HG03045 (cell line): ENCODE measurements at regions not wholly inside any gene's neighbourhood (a gene's known extent, or its start where the extent isn't known, plus 50 kb on each side); places are given as distances from the start of the nearest gene placed in this dataset.

Experiments
- ATAC-seq: cut with Tn5 transposase; IDR thresholded peaks from one replicate; pipeline ENCODE4 v1.9.1; 2021; ENCODE audit warnings: mild to moderate bottlenecking, moderate library complexity; ENCODE audit not compliant: unreplicated experiment

- ATAC-seq = no peak
Measured at GRCh38 chr2:19141234-19142004, 217.0 kb downstream of the OSR1 start.

- no peak for ATAC-seq
Measured at GRCh38 chr2:19140463-19141208, 217.8 kb downstream of the OSR1 start.

GRCh38 chr2:19139386-19139785 is 219.0 kb downstream of the OSR1 start:
- no peak for ATAC-seq

GRCh38 chr2:19138264-19138825 is 220.1 kb downstream of the OSR1 start:
- no peak for ATAC-seq

- no peak for ATAC-seq
Measured at GRCh38 chr2:19137433-19137832, 221.0 kb downstream of the OSR1 start.

- no peak for ATAC-seq
Measured at GRCh38 chr2:19132967-19133366, 225.5 kb downstream of the OSR1 start.

GRCh38 chr2:19131871-19132270 is 226.6 kb downstream of the OSR1 start:
- no peak for ATAC-seq

GRCh38 chr2:19128148-19128547 is 230.3 kb downstream of the OSR1 start:
- ATAC-seq = no peak

GRCh38 chr2:19127616-19128015 is 230.8 kb downstream of the OSR1 start:
- no peak for ATAC-seq

GRCh38 chr2:19125901-19126680 is 232.3 kb downstream of the OSR1 start:
- no peak for ATAC-seq

- ATAC-seq = no peak
Measured at GRCh38 chr2:19124135-19124534, 234.3 kb downstream of the OSR1 start.

- no peak for ATAC-seq
Measured at GRCh38 chr2:19123556-19123955, 234.9 kb downstream of the OSR1 start.

- ATAC-seq = no peak
Measured at GRCh38 chr2:19122220-19122619, 236.2 kb downstream of the OSR1 start.

- no peak for ATAC-seq
Measured at GRCh38 chr2:19120941-19121750, 237.3 kb downstream of the OSR1 start.

GRCh38 chr2:19120181-19120580 is 238.2 kb downstream of the OSR1 start:
- ATAC-seq = no peak

GRCh38 chr2:19119326-19120001 is 239.0 kb downstream of the OSR1 start:
- no peak for ATAC-seq

- no peak for ATAC-seq
Measured at GRCh38 chr2:19116918-19117317, 241.5 kb downstream of the OSR1 start.

- no peak for ATAC-seq
Measured at GRCh38 chr2:19114754-19115231, 243.6 kb downstream of the OSR1 start.

GRCh38 chr2:19114126-19114525 is 244.3 kb downstream of the OSR1 start:
- no peak for ATAC-seq

- ATAC-seq = no peak
Measured at GRCh38 chr2:19111354-19111753, 247.1 kb downstream of the OSR1 start.
